OCI-LY7 (cell line): ENCODE measurements at regions not wholly inside any gene's neighbourhood (a gene's known extent, or its start where the extent isn't known, plus 50 kb on each side); places are given as distances from the start of the nearest gene placed in this dataset.

Experiments used
- EZH2phosphoT487 ChIP-seq: fragments of 200-600 bp; sonication (generic); IDR thresholded peaks from 2 replicates; pipeline ENCODE4 v1.6.1; 2018; ENCODE audit warnings: low read depth, borderline replicate concordance, mild to moderate bottlenecking, mixed run types, antibody characterized with exemption, low read length, moderate library complexity, mixed read lengths
- TF ChIP-seq, protein P1 (sequence below): fragments of 200-600 bp; sonication (generic); conservative IDR thresholded peaks from 2 replicates; pipeline ENCODE4 v1.5.1; 2014; ENCODE audit warnings: mild to moderate bottlenecking, antibody characterized with exemption, low read length, moderate library complexity, mixed read lengths

DNA sequence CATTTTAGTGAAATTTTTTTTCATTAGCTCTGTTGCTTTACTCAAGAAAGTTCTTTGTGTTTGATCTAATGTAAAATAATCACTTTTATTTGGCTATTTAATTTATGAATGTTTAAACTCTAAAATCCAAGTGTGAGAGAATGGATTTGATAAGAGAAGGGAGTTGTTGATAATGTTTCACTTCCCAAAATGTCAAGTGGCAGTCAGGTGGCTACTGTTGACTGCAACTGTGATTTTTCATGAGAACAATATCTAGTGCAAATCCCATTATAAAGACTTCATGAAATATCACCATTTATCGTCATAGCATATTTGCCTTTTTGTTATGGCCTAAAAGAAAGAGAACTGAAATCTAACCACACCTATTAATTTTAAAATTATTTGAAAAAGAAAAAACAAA is 118.3 kb upstream of the SNX2 start:
- TF ChIP-seq, protein P1, sequence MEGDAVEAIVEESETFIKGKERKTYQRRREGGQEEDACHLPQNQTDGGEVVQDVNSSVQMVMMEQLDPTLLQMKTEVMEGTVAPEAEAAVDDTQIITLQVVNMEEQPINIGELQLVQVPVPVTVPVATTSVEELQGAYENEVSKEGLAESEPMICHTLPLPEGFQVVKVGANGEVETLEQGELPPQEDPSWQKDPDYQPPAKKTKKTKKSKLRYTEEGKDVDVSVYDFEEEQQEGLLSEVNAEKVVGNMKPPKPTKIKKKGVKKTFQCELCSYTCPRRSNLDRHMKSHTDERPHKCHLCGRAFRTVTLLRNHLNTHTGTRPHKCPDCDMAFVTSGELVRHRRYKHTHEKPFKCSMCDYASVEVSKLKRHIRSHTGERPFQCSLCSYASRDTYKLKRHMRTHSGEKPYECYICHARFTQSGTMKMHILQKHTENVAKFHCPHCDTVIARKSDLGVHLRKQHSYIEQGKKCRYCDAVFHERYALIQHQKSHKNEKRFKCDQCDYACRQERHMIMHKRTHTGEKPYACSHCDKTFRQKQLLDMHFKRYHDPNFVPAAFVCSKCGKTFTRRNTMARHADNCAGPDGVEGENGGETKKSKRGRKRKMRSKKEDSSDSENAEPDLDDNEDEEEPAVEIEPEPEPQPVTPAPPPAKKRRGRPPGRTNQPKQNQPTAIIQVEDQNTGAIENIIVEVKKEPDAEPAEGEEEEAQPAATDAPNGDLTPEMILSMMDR: no peak
- no peak for TF ChIP-seq EZH2phosphoT487
